CD14-positive monocyte (primary cell): ENCODE measurements at regions not wholly inside any gene's neighbourhood (a gene's known extent, or its start where the extent isn't known, plus 50 kb on each side); places are given as distances from the start of the nearest gene placed in this dataset.

Source experiments
- DNase-seq, 3 donors: peaks; one replicate each; pipeline ENCODE4 v3.0.0-alpha.2; 2011 to 2022
- H2AFZ ChIP-seq: 2 replicates; pipeline ENCODE4 v1.6.0; 2012; ENCODE audit warnings: mild to moderate bottlenecking, low read depth, low read length, inconsistent platforms; ENCODE audit not compliant: insufficient read depth, poor library complexity, severe bottlenecking
- H3K27ac ChIP-seq, 2 donors: 1 replicate in 1 of 2; 2 replicates in 1 of 2; pipeline ENCODE4 v1.5.1; 2012 to 2013; ENCODE audit warnings: low read length in 2 of 2, control low read depth in 1 of 2, inconsistent platforms in 1 of 2, low read depth in 1 of 2, mild to moderate bottlenecking in 1 of 2
- H3K27me3 ChIP-seq, 2 donors: one replicate each; pipeline versions ENCODE4 v1.6.0 to v1.6.1; 2011 to 2013; ENCODE audit warnings: low read length in 2 of 2; ENCODE audit not compliant: control insufficient read depth in 2 of 2, insufficient read depth in 2 of 2
- H3K36me3 ChIP-seq, 2 donors: replicated peaks in 1 of 2; 1 replicate in 1 of 2; 2 replicates in 1 of 2; pipeline versions ENCODE4 v1.5.1 to v1.6.1; 2012 to 2013; ENCODE audit warnings: low read length in 2 of 2, control low read depth in 1 of 2, inconsistent platforms in 1 of 2, mild to moderate bottlenecking in 1 of 2; ENCODE audit not compliant: insufficient read depth in 2 of 2, control insufficient read depth in 1 of 2
- H3K4me1 ChIP-seq, 2 donors: 1 replicate in 1 of 2; 2 replicates in 1 of 2; pipeline versions ENCODE4 v1.5.1 to v1.6.1; 2012 to 2013; ENCODE audit warnings: low read length in 2 of 2, control low read depth in 1 of 2, inconsistent platforms in 1 of 2, mild to moderate bottlenecking in 1 of 2, moderate library complexity in 1 of 2; ENCODE audit not compliant: insufficient read depth in 2 of 2, control insufficient read depth in 1 of 2
- H3K4me2 ChIP-seq: replicated peaks from 2 replicates; pipeline ENCODE3; 2012; ENCODE audit warnings: low read length, moderate library complexity, mild to moderate bottlenecking; ENCODE audit not compliant: poor library complexity, severe bottlenecking; ENCODE audit errors: extremely low read depth
- H3K4me3 ChIP-seq, 3 experiments: fragments of 200-600 bp in 1 of 3; sonication (generic) in 1 of 3; replicated peaks in 1 of 3; 1 replicate in 2 of 3; 2 replicates in 1 of 3; pipeline ENCODE4 v1.5.1; 2011 to 2013; ENCODE audit warnings: low read length in 3 of 3, mild to moderate bottlenecking in 3 of 3, control low read depth in 2 of 3, low read depth in 2 of 3, inconsistent platforms in 1 of 3, moderate library complexity in 1 of 3
- H3K79me2 ChIP-seq: 2 replicates; pipeline ENCODE4 v1.6.0; 2012; ENCODE audit warnings: mild to moderate bottlenecking, control low read depth, inconsistent platforms, low read length, moderate library complexity; ENCODE audit not compliant: insufficient read depth
- H3K9ac ChIP-seq: 2 replicates; pipeline ENCODE4 v1.6.0; 2017; ENCODE audit warnings: low read length, mild to moderate bottlenecking; ENCODE audit not compliant: insufficient read depth, poor library complexity, severe bottlenecking
- H3K9me3 ChIP-seq, 2 donors: replicated peaks in 1 of 2; 1 replicate in 1 of 2; 2 replicates in 1 of 2; pipeline versions ENCODE4 v1.5.1 to v1.6.1; 2012 to 2013; ENCODE audit warnings: low read length in 2 of 2, control low read depth in 1 of 2; ENCODE audit not compliant: control insufficient read depth in 1 of 2, insufficient read depth in 1 of 2
- H4K20me1 ChIP-seq: 2 replicates; pipeline ENCODE4 v1.6.0; 2012; ENCODE audit warnings: mild to moderate bottlenecking, low read length, control low read depth, moderate library complexity; ENCODE audit not compliant: insufficient read depth
- H3K27ac Mint-ChIP-seq, 7 donors: one replicate each; pipeline ENCODE4 v1.8.0; 2020; ENCODE audit warnings: mild to moderate bottlenecking in 7 of 7, mixed read lengths in 7 of 7, moderate library complexity in 6 of 7, inconsistent platforms in 2 of 7
- H3K27me3 Mint-ChIP-seq, 3 donors: one replicate each; pipeline ENCODE4 v1.8.0; 2021 to 2022; ENCODE audit warnings: low read depth in 3 of 3, mild to moderate bottlenecking in 3 of 3, mixed read lengths in 3 of 3, moderate library complexity in 3 of 3, inconsistent platforms in 1 of 3
- H3K36me3 Mint-ChIP-seq, 2 donors: one replicate each; pipeline ENCODE4 v1.8.0; 2020; ENCODE audit warnings: mixed read lengths in 2 of 2, inconsistent platforms in 1 of 2, mild to moderate bottlenecking in 1 of 2
- H3K4me1 Mint-ChIP-seq: one replicate; pipeline ENCODE4 v1.8.0; 2020; ENCODE audit warnings: mild to moderate bottlenecking, mixed read lengths
- H3K4me3 Mint-ChIP-seq, 2 donors: one replicate each; pipeline ENCODE4 v1.8.0; 2020; ENCODE audit warnings: mild to moderate bottlenecking in 2 of 2, mixed read lengths in 2 of 2, moderate library complexity in 1 of 2
- H3K9me3 Mint-ChIP-seq, 7 donors: one replicate each; pipeline ENCODE4 v1.8.0; 2020 to 2022; ENCODE audit warnings: mixed read lengths in 7 of 7, mild to moderate bottlenecking in 6 of 7, moderate library complexity in 6 of 7, inconsistent platforms in 2 of 7
- WGBS: methylation state at CpG from one replicate; pipeline ENCODE4 v1.1.5; 2013; ENCODE audit warnings: missing lambda C conversion rate; ENCODE audit not compliant: insufficient coverage; 5-methylcytosine and 5-hydroxymethylcytosine counted together
- intact Hi-C, 2 donors: fragments of 100-400 bp; cut with micrococcal nuclease; formaldehyde crosslinking; loops; one replicate each; pipeline versions ENCODE4 v1.15.0 to v1.15.1; 2023
- TF ChIP-seq, protein P1 (sequence below): fragments of 200-600 bp; IDR thresholded peaks from one replicate; pipeline ENCODE4 v1.8.0; 2022; ENCODE audit warnings: antibody characterized with exemption, mild to moderate bottlenecking

GRCh38 chr6:153489479-153489878 lies 358.4 kb upstream of the RGS17 start:
- H3K9ac ChIP-seq = no peak overlapping the region
- H3K27ac Mint-ChIP-seq = no peak overlapping the region
- H3K9me3 ChIP-seq = no peaks in the 10 kb centered on the region
- no peak overlapping the region for H3K27ac ChIP-seq
- no peaks in the 10 kb centered on the region for H3K36me3 Mint-ChIP-seq
- intact Hi-C loops = no loop called here
- no peaks in the 10 kb centered on the region for H3K27me3 ChIP-seq
- WGBS = 78% methylated on average over 3 of the region's 4 CpGs
- no peak overlapping the region for H2AFZ ChIP-seq
- TF ChIP-seq, protein P1, sequence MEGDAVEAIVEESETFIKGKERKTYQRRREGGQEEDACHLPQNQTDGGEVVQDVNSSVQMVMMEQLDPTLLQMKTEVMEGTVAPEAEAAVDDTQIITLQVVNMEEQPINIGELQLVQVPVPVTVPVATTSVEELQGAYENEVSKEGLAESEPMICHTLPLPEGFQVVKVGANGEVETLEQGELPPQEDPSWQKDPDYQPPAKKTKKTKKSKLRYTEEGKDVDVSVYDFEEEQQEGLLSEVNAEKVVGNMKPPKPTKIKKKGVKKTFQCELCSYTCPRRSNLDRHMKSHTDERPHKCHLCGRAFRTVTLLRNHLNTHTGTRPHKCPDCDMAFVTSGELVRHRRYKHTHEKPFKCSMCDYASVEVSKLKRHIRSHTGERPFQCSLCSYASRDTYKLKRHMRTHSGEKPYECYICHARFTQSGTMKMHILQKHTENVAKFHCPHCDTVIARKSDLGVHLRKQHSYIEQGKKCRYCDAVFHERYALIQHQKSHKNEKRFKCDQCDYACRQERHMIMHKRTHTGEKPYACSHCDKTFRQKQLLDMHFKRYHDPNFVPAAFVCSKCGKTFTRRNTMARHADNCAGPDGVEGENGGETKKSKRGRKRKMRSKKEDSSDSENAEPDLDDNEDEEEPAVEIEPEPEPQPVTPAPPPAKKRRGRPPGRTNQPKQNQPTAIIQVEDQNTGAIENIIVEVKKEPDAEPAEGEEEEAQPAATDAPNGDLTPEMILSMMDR = no peak
- H3K4me2 ChIP-seq = no peak overlapping the region
- H3K4me3 Mint-ChIP-seq = no peak overlapping the region
- H3K79me2 ChIP-seq = no peaks in the 10 kb centered on the region
- H3K27me3 Mint-ChIP-seq = no peaks in the 10 kb centered on the region
- H4K20me1 ChIP-seq = no peaks in the 10 kb centered on the region
- no peaks in the 10 kb centered on the region for H3K36me3 ChIP-seq
- no peak for DNase-seq
- H3K4me1 Mint-ChIP-seq = no peaks in the 10 kb centered on the region
- H3K9me3 Mint-ChIP-seq = no peaks in the 10 kb centered on the region
- no peak overlapping the region for H3K4me3 ChIP-seq
- H3K4me1 ChIP-seq = no peaks in the 10 kb centered on the region

- no peak overlapping the region for H2AFZ ChIP-seq
- no peak overlapping the region for H3K9ac ChIP-seq
- TF ChIP-seq, protein P1 = no peak
- H3K27ac ChIP-seq = no peak overlapping the region
- H3K4me3 Mint-ChIP-seq = no peak overlapping the region
- H3K27me3 Mint-ChIP-seq = no peaks in the 10 kb centered on the region
- no peak for DNase-seq
- H3K27ac Mint-ChIP-seq = no peak overlapping the region
- no peak overlapping the region for H3K4me2 ChIP-seq
- no peaks in the 10 kb centered on the region for H3K27me3 ChIP-seq
- peaks cover 0 to 2% (median 0%) of the 10 kb centered on the region in 7 donors for H3K9me3 Mint-ChIP-seq
- H3K4me1 ChIP-seq = no peaks in the 10 kb centered on the region
- H4K20me1 ChIP-seq = no peaks in the 10 kb centered on the region
- no CpG with 5 or more reads among the region's 1 CpG for WGBS
- no peaks in the 10 kb centered on the region for H3K79me2 ChIP-seq
- no peaks in the 10 kb centered on the region for H3K36me3 ChIP-seq
- no peaks in the 10 kb centered on the region for H3K9me3 ChIP-seq
- no peaks in the 10 kb centered on the region for H3K36me3 Mint-ChIP-seq
- H3K4me3 ChIP-seq = no peak overlapping the region
- H3K4me1 Mint-ChIP-seq = no peaks in the 10 kb centered on the region
- intact Hi-C loops = no loop called here
These were observed 357.2 kb upstream of the RGS17 start for GRCh38 chr6:153488267-153488666.
